Activated CD8-positive, alpha-beta memory T cell treated with anti-CD3 and anti-CD28 coated beads, Interleukin-2, amount 50 U/mL, for 4 hours (primary cell): ENCODE measurements at regions not wholly inside any gene's neighbourhood (a gene's known extent, or its start where the extent isn't known, plus 50 kb on each side); places are given as distances from the start of the nearest gene placed in this dataset.
"Not testable (repeated sequence)": the region's sequence is repeated elsewhere in the genome, so short reads cannot be mapped to it uniquely, and the experiment has no call there.

Experiments
- DNase-seq: peaks from one replicate; pipeline ENCODE4 v3.0.0-alpha.2; 2020

- DNase-seq, result no peak
These were observed 514.5 kb upstream of the SMIM31 start for GRCh38 chr4:164239433-164239832.

GRCh38 chr4:164239976-164240375 is 514.0 kb upstream of the SMIM31 start:
- DNase-seq, result no peak

GRCh38 chr4:164251257-164251656 is 502.7 kb upstream of the SMIM31 start:
- no peak for DNase-seq

- no peak for DNase-seq
These were observed 501.6 kb upstream of the SMIM31 start for GRCh38 chr4:164252286-164252685.

GRCh38 chr4:164261831-164262230 is 492.1 kb upstream of the SMIM31 start:
- DNase-seq, result no peak

GRCh38 chr4:164262508-164262907 is 491.4 kb upstream of the SMIM31 start:
- not testable (repeated sequence) for DNase-seq

GRCh38 chr4:164277414-164277813 is 476.5 kb upstream of the SMIM31 start:
- not testable (repeated sequence) for DNase-seq

- no peak for DNase-seq
These were observed 466.8 kb upstream of the SMIM31 start for GRCh38 chr4:164287173-164287572.

- DNase-seq, result no peak
These were observed 465.4 kb upstream of the SMIM31 start for GRCh38 chr4:164288578-164288977.

GRCh38 chr4:164293203-164293602 is 460.7 kb upstream of the SMIM31 start:
- DNase-seq, result no peak

GRCh38 chr4:164293743-164294142 is 460.2 kb upstream of the SMIM31 start:
- no peak for DNase-seq

- DNase-seq, result no peak
These were observed 452.5 kb upstream of the SMIM31 start for GRCh38 chr4:164301430-164301829.

GRCh38 chr4:164304101-164304639 is 449.8 kb upstream of the SMIM31 start:
- DNase-seq, result no peak

GRCh38 chr4:164304861-164305260 is 449.1 kb upstream of the SMIM31 start:
- no peak for DNase-seq

- no peak for DNase-seq
These were observed 446.7 kb upstream of the SMIM31 start for GRCh38 chr4:164307262-164307661.

- DNase-seq, result no peak
These were observed 441.3 kb upstream of the SMIM31 start for GRCh38 chr4:164312671-164313070.

GRCh38 chr4:164313853-164314252 is 440.1 kb upstream of the SMIM31 start:
- DNase-seq, result no peak

GRCh38 chr4:164318350-164318749 is 435.6 kb upstream of the SMIM31 start:
- no peak for DNase-seq

- no peak for DNase-seq
These were observed 434.2 kb upstream of the SMIM31 start for GRCh38 chr4:164319688-164320087.

GRCh38 chr4:164320847-164321246 is 433.1 kb upstream of the SMIM31 start:
- no peak for DNase-seq

GRCh38 chr4:164326056-164326455 is 427.9 kb upstream of the SMIM31 start:
- DNase-seq, result no peak

GRCh38 chr4:164337219-164337944 is 416.5 kb upstream of the SMIM31 start:
- DNase-seq, result no peak

- DNase-seq, result no peak
These were observed 410.4 kb upstream of the SMIM31 start for GRCh38 chr4:164343472-164343976.

- no peak for DNase-seq
These were observed 408.2 kb upstream of the SMIM31 start for GRCh38 chr4:164345756-164346155.

- no peak for DNase-seq
These were observed 403.9 kb upstream of the SMIM31 start for GRCh38 chr4:164350061-164350460.
